ENCODE measurements at regions not wholly inside any gene's neighbourhood (a gene's known extent, or its start where the extent isn't known, plus 50 kb on each side); places are given as distances from the start of the nearest gene placed in this dataset.

- TF ChIP-seq TRIM28 (IDR thresholded peaks at IDR 0.05; ENCODE audit: borderline replicate concordance, low read length) (no peak), ZNF148 (tag by site-specific recombination; IDR thresholded peaks at IDR 0.05; ENCODE audit: borderline replicate concordance) (no peak), ZNF174 (tag by site-specific recombination; IDR thresholded peaks at IDR 0.05) (no peak), SALL2 (tag by site-specific recombination; IDR thresholded peaks at IDR 0.05; ENCODE audit: borderline replicate concordance) (no peak), GLI2 (tag by site-specific recombination; IDR thresholded peaks at IDR 0.05; ENCODE audit: borderline replicate concordance, low read depth) (no peak), SETDB1 (IDR thresholded peaks at IDR 0.05; ENCODE audit: insufficient read length, low read length) (no peak), ZBTB20 (tag by site-specific recombination; IDR thresholded peaks at IDR 0.05) (no peak), ZNF488 (tag by site-specific recombination; IDR thresholded peaks at IDR 0.05) (no peak)
- TF ChIP-seq, protein P1, sequence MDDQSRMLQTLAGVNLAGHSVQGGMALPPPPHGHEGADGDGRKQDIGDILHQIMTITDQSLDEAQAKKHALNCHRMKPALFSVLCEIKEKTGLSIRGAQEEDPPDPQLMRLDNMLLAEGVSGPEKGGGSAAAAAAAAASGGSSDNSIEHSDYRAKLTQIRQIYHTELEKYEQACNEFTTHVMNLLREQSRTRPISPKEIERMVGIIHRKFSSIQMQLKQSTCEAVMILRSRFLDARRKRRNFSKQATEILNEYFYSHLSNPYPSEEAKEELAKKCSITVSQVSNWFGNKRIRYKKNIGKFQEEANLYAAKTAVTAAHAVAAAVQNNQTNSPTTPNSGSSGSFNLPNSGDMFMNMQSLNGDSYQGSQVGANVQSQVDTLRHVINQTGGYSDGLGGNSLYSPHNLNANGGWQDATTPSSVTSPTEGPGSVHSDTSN (CRISPR knock-in tag; IDR thresholded peaks at IDR 0.05) = no peak
- ChIA-PET CTCF (interaction anchor here (0.6 to 2.0 kb wide), 3 partner anchors 133 to 850 kb away, joined by 3 to 10 read pairs (median 5); no protein-coding TSS in a partner anchor), POLR2A (no interaction called here)
- no peaks in the 10 kb centered on the region for H3K36me3 ChIP-seq (ENCODE audit: control insufficient read depth in 2 of 2, insufficient read depth in 1 of 2, low read length in 2 of 2)
- no peaks in the 10 kb centered on the region for H3K9me3 ChIP-seq (ENCODE audit: control insufficient read depth, insufficient read depth, low read depth, low read length)
- no peaks in the 10 kb centered on the region for H3K4me1 ChIP-seq (ENCODE audit: control insufficient read depth, insufficient read depth, low read length)
- no peak overlapping the region for H3K4me3 ChIP-seq (ENCODE audit: low read depth, low read length)
- H3K27ac ChIP-seq (ENCODE audit: extremely low read depth, low read depth, low read length) = no peak overlapping the region
Observed at GRCh38 chr20:24784607-24785006, 164.5 kb upstream of the CST7 start.

GRCh38 chr20:24785141-24786110, 163.6 kb upstream of the CST7 start:
- no peaks in the 10 kb centered on the region for H3K4me1 ChIP-seq (ENCODE audit: control insufficient read depth, insufficient read depth, low read length)
- no peak overlapping the region for H3K27ac ChIP-seq (ENCODE audit: extremely low read depth, low read depth, low read length)
- H3K9me3 ChIP-seq (ENCODE audit: control insufficient read depth, insufficient read depth, low read depth, low read length) = no peaks in the 10 kb centered on the region
- ChIA-PET CTCF (interaction anchor here (0.6 kb wide), 2 partner anchors 282 to 835 kb away, joined by 3 to 4 read pairs; no protein-coding TSS in a partner anchor), POLR2A (no interaction called here)
- no peaks in the 10 kb centered on the region for H3K36me3 ChIP-seq (ENCODE audit: control insufficient read depth in 2 of 2, insufficient read depth in 1 of 2, low read length in 2 of 2)
- H3K4me3 ChIP-seq (ENCODE audit: low read depth, low read length) = no peak overlapping the region
- no peak for TF ChIP-seq ZNF585B (tag by site-specific recombination; IDR thresholded peaks at IDR 0.05)
- no peak for TF ChIP-seq ZNF704 (tag by site-specific recombination; IDR thresholded peaks at IDR 0.05)
- no peak for TF ChIP-seq ZNF600 (tag by site-specific recombination; IDR thresholded peaks at IDR 0.05)
- no peak for TF ChIP-seq ZNF211 (tag by site-specific recombination; IDR thresholded peaks at IDR 0.05; ENCODE audit: low read depth)
- TF ChIP-seq ZNF624 (tag by site-specific recombination; IDR thresholded peaks at IDR 0.05) = no peak
- TF ChIP-seq ZNF510 (tag by site-specific recombination; IDR thresholded peaks at IDR 0.05; ENCODE audit: insufficient replicate concordance) = no peak
- TF ChIP-seq HOXA7 (CRISPR knock-in tag; IDR thresholded peaks at IDR 0.05; ENCODE audit: borderline replicate concordance) = no peak
- TF ChIP-seq, protein P2, sequence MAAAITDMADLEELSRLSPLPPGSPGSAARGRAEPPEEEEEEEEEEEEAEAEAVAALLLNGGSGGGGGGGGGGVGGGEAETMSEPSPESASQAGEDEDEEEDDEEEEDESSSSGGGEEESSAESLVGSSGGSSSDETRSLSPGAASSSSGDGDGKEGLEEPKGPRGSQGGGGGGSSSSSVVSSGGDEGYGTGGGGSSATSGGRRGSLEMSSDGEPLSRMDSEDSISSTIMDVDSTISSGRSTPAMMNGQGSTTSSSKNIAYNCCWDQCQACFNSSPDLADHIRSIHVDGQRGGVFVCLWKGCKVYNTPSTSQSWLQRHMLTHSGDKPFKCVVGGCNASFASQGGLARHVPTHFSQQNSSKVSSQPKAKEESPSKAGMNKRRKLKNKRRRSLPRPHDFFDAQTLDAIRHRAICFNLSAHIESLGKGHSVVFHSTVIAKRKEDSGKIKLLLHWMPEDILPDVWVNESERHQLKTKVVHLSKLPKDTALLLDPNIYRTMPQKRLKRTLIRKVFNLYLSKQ (tag by site-specific recombination; IDR thresholded peaks at IDR 0.05; ENCODE audit: borderline replicate concordance) = no peak
- no peak for TF ChIP-seq ZBTB11 (tag by site-specific recombination; conservative IDR thresholded peaks at IDR 0.05; ENCODE audit: low read depth)
- TF ChIP-seq ZFHX2 (tag by site-specific recombination; conservative IDR thresholded peaks at IDR 0.05) = no peak
- TF ChIP-seq, protein P3, sequence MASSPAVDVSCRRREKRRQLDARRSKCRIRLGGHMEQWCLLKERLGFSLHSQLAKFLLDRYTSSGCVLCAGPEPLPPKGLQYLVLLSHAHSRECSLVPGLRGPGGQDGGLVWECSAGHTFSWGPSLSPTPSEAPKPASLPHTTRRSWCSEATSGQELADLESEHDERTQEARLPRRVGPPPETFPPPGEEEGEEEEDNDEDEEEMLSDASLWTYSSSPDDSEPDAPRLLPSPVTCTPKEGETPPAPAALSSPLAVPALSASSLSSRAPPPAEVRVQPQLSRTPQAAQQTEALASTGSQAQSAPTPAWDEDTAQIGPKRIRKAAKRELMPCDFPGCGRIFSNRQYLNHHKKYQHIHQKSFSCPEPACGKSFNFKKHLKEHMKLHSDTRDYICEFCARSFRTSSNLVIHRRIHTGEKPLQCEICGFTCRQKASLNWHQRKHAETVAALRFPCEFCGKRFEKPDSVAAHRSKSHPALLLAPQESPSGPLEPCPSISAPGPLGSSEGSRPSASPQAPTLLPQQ (tag by site-specific recombination; IDR thresholded peaks at IDR 0.05) = no peak
